Activated CD8-positive, alpha-beta memory T cell treated with anti-CD3 and anti-CD28 coated beads for 24 hours (primary cell): ENCODE measurements at regions not wholly inside any gene's neighbourhood (a gene's known extent, or its start where the extent isn't known, plus 50 kb on each side); places are given as distances from the start of the nearest gene placed in this dataset.

ENCODE experiments used
- DNase-seq: peaks from one replicate; pipeline ENCODE4 v3.0.0-alpha.2; 2020

DNA sequence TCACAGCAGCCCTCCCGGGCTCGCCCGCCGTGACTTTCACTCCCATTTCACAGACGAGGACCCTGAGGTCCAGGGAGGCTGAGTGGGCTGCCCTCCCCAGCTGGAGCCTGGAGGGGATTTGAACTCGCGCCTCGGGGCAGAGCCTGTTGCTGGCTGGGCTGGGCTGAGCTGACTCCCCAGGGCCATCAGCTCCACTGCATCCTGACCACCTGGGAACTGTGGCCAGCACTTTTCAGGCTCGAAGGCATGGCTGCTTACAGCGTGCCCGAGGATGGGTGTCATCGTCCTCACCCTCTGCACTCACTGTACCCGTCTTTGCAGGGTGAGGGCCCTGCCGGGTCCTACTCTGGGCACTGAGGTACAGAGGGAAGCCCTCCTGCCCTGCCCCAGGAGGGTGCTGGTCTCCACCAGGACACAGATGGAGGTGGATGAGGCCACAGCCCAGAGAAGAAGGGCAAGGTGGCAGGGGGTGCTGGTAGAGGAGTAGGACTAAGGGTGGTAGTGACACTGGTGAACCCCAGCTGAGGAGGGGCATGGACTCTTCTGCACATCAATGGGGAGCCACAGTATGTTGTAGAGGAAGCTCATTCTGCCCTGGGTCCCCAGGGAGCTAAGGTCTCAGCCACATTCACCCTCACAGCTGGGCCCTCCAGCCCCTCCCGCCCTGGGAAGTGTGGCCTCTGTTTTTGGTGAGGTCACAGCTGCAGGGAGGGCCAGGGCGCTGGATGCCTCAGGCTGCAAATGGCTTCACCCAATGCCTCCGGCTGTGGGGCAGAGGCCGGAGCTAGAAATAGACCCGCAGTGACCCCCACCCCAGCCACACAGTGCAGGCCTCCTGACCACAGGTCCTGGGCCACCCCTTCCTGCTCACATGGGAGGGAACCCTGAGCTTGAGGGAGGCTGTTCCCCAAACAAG lies 365.1 kb upstream of the SFSWAP start:
- peak; percentile 46 for DNase-seq

DNA sequence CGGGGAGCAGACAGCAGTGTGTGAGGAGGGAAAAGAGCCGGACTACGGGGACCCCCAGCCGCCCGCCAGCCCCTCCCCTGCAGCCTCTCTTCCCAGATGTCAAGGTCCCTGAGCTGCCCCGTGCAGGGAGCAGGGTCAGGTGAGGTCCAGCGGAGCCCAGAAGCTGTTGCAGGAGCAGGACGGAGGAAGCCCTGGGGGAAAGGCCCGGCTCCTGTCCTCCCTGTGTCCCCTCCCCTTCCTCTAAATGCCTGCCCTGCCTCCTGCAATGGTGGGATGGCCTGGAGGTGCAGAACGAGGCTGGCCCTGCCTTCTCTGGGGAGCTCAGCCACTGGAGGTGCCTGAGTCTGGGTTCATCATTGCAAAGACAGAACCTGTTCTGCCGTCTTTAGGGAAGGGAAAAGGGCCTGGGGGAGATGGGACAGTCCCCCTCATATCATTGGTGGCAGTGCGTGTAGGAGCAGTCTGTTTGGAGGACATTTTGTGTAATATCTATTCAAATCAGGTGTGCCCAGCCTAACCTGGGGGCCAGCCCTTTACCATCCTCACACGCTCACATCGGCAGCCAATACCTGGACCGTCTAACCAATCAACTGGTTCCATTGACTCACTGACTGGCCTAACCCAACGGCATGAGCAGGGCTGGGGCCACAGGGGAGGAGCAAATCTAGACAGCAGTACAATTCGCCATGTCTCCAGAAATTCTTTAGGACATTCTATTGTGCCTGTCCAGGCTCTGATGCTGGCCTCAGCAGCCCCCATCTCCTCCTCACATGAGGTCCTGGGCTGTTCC lies 364.1 kb upstream of the SFSWAP start:
- peak; percentile 11 for DNase-seq

DNA sequence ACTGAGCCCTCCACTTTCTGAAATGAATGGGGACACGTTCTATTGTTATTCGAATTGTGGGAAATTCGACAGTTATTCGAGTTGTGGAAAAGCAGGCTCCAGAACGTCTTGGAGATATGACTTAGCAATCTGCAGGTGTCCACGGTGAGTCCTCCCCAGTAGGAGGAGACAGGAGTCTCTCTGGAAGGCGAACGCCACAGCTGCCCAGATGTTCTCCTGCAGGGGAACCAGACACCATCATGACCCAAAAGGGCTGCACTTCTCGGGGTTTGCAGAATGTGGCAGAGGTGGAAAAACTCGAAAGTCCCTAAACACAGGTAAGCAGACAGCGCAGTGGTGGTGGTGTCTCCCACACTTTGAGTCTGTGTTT lies 363.6 kb upstream of the SFSWAP start:
- peak; percentile 44 for DNase-seq

DNA sequence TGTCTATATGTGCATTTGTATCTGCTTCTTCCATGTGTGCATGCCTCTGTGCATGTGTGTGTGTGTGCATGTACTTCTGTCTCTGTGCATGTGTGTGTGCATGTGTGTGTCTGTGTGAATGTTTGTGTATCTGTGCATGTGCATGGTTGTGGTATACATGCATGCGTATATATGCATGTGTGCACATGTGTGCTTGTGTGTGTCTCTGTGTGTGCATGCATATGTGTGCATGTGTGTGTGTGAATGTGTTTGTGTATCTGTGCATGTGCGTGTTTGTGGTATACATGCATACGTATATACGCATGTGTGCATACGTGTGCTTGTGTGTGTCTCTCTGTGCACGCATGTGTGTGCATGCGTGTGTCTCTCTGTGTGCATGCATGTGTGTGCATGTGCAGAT lies 363.2 kb upstream of the SFSWAP start:
- no peak for DNase-seq

DNA sequence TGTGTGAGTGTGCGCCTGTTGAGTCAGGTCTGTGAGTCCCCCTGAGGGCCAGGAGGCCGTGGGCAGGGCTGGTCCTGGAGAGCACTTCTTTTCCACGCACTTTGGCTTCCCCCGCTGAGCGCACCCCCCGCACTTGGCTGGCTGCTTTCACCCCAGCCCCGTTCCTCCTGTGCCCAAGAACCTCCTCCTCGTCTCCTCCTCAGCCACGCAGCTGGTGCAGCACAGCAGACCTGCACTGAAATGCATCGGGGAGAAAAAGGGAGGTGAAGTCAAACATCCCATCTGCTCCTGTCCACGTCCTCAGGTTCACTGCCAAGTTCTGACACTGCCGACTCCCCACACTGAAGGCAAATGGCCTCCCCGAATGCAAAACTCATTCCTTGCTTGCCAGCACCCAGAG lies 362.7 kb upstream of the SFSWAP start:
- DNase-seq, result no peak

DNA sequence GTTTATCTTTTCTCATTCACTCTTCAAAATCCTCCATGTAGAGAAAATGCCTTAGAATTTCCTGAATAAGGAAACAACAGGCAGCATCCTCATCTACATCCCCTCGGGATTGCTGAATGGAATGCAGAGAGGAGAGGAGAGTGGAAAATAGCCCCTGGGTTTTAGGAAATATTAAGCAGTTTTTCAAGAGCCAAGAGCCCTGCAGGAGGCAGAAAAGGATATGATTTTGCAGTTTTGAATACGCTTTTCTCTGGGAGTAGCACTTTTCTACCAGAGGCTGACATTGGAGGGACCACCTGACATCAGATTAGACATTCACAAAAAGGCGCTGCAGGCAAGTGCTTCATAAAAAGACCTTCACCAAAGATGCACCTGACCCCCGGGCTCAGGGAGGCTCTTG lies 362.2 kb upstream of the SFSWAP start:
- DNase-seq, result no peak

DNA sequence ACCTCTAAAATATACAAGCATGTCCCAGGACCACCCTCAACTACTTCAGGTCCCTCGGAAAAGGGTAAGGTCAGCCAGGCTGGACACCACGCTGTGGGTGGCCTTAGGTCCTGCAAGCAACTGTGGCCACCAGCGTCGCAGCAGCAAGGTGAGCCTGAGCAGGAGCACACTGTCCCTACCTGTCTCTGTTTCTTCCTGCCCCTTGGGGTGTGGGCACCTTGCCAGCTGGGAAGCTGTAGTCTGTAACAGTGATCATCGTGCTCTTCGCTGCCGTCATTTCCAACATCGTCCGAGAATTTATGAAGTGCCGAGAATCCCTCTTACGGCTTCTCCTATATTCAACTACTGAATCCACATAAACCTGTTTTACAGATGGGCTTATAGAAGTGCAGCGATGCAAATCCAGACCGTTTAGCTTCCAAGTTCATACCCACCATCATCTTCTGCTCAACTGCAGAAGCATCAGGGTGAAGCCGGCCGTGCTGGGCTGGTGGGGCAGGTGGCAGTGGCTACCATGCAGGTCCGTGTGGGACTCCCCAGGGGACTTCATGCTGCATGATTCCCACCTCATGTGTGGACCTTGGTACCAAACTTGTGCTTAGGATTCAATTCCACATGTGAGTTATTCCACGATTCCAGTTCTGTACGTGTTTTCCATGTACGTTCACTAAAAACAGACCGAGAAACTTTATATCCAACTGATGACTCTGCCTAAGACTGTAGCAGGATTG lies 361.3 kb upstream of the SFSWAP start:
- DNase-seq, result no peak

DNA sequence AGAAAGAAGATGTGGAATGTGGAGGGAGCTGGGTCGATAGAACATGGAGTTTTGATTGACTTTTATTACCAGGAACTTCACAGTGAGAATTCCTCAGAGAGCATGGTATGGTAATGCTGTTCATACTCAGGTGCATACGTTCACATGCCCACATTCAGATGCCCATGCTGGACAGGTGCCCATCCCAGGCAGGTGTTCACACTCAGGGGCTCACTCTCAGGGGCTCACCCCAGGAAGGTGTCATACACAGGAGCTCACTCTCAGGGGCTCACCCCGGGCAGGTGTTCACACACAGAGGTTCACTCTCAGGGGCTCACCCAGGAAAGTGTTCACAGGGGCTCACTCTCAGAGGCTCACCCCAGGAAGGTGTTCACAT lies 360.0 kb upstream of the SFSWAP start:
- DNase-seq, result no peak

DNA sequence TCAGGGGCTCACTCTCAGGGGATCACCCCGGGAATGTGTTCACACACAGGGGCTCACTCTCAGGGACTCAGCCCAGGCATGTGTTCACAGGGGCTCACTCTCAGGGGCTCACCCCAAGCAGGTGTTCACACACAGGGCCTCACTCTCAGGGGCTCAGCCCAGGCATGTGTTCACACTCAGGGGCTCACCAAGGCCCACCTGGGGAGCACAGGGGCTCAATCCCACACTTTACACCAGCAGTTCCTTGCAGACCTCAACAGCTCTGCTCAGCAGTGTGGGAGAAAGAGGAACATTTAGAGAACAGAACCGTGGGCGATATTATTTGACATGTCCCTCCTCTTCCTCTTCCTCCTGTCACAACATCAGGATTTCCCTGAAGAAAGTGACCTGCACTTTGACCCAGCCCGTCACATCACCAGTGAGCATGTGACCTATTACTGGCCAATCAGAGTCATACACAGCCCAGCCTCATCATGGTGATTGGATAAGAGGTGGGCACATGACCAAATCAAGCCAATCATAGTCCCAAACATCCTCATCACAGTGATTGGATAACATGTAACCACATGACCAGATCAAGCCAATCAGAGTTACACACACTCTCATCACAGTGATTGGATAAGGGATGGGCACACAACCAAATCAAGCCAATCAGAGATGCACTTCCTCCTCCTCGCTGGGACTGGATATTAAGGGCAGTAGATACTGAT lies 359.4 kb upstream of the SFSWAP start:
- no peak for DNase-seq

DNA sequence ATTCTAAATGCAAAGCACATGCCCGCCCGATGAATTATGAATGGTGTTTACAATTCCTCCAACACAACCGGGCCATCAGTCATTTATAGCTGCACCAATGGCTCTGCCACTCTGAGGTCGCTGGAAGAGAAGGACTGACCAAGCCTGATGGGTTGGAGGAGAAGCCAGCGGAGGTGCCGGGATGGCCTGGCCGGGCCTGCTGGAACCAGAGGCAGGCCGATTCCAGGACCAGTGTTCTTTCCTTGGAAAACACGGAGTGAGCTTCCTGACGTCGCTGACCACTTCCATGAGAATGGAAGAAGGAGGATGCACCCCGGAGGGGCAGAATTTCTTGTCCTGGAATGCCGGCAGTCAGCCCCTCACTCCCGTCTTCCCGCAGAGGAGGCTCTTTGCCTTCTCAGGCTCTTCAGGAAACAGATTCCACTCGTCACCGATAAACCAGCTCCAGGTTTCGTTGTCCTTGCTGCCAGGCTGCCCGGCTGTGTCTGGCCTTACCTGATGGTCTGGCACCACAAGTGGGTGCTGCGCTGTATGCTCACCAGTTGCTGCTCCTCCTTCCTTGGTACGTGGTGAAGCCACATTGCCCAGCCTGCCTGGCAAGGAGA lies 358.5 kb upstream of the SFSWAP start:
- no peak for DNase-seq

DNA sequence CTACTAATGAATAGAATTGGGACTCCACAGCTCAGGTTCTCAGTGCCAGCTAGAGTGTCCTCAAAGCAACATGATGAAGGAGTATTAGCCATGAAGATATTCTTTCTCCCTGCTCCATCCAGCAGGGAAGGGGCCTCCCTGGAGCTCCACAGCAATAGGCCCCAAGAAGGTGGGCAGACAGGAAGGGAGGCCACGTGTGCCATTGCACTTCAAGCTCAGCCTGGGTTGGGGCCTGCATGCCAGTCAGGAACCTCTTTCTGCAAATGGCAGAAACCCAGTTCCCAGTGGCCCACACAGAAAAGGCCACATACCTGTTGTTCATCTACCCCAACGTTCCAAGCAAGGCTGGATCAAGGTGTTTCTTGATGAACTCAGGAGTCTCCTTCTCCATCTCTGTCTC lies 357.5 kb upstream of the SFSWAP start:
- DNase-seq, result no peak

DNA sequence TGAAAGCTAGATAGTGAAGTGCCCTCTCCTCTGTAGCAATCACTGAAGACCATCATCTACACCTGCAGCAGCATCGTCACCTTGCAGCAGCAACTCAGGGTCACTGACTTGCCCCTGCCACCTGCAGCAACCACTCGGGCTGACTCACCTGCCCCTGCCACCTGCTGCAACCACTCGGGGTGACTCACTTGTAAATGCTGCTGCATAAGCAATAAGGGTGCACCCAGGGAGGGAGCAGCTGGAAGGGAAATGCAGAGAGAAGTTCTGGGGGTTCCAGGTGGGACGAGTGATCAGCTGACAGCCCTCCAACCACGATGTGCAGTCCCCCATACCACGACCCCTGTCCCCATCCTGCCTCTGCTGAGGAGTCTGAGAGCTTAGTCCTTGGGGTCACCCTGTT lies 357.1 kb upstream of the SFSWAP start:
- no peak for DNase-seq

DNA sequence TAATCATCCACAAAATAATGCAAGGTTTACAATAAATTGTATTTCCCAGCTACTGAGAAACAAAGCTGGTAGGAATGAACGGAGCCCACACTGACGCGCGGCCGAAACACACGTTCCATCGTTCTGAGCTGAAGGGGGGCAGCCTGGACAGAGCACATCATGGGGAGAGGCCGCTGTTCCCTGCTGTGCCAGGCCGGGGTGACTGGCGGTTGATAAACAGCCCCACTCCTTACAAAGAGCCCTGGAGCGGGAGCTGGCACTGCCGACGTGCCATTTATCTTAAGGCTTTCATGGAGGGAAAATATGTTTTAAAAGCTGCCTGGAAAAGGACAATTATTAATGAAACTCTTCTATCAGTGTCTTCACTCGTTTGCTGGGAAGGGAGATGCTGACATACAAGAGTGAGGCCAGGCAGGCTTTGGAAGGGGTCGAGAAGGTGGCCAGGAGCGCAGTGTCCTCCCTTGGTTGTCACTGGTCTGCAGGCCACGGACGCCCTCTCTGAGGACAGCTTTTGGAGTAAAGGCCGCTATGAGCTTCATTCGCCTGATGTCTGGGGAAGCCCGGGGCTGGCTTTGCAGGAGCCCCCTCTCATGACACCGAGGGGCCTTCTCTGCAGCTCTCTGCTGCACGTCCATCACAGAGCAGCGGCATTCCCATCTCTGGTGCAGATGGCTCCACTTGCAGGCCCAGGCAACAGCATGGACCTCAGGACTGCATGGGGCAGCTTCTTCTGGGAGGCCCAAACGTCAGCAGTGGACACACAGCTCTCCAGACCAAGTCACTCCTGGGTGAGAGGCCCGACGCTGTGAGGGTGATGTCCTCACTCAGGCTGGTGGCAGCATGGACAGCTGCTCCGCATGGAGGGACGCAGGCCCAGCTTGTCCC lies 355.3 kb upstream of the SFSWAP start:
- no peak for DNase-seq

DNA sequence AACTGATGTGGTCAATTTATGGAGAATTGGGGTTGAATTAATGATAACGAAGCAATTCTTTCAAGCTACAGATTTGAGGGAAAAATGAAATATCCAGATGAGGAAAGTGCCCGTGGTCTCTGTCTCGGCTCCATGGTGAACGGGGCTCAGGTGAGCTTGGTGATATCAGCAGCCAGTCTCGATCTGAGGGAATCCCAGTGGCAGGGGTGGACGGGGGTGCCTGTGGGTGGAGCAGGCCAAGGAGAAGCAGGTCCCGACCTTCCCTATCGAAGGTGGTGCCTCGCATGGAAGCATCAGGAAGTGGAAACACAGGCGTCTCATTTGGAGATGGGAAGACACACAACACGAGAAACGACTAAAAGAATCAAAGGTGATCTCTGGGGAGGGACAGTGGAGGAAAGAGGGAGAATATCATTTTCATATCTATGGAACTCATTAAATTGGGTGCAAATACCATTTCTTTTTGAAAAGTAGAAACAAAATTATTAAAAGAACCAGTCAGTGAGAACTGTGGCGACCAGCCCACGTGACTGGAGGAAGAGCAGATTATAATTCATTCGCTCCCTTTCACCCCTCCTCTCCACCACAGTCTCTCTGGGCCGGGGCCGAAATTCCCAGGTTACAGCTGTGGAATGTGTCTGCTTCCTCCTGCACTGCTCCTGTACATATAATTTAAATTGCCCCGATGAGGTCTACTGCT lies 354.3 kb upstream of the SFSWAP start:
- no peak for DNase-seq

DNA sequence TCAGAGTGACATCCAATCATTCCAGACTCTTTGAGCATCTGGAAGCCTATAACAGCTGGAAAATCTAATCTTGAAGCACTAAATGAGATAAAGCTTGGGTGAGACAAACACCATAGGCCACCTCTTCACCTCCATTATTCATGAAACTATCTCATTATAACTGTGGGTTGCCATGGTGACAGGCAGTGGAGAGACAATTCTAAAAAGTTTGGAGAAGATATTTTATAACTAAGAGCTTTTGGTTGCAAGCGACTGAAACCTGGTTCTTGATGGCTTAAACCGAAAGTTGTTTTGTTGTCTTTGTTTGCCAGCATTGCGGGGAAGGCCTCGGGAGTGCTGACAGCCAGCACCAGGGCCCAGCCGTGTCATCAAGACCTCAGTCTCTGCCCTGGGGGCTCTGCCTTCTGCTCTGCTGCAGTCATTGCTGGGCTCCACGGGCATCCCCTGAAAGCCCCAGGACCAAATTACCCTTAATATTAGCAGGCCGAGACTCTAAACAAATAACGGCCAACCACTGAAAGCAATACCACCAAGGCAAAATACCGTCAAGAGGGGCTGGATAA lies 353.6 kb upstream of the SFSWAP start:
- no peak for DNase-seq

DNA sequence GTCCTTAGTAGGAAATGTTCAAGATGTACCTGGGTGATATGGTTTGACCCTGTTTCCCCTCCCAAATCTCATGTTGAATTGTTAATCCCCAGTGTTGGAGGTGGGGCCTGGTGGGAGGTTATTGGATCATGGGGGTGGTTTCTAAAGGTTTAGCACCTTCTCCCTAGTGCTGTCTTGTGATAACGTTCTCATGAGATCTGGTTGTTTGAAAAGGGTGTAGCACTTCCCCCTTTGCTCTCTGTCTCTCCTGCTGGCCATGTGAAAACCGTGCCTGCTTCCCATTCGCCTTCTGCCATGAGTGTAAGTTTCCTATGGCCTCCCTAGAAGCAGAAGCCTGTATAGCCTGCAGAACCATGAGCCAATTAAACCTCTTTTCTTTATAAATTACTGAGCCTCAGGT lies 353.0 kb upstream of the SFSWAP start:
- no peak for DNase-seq

DNA sequence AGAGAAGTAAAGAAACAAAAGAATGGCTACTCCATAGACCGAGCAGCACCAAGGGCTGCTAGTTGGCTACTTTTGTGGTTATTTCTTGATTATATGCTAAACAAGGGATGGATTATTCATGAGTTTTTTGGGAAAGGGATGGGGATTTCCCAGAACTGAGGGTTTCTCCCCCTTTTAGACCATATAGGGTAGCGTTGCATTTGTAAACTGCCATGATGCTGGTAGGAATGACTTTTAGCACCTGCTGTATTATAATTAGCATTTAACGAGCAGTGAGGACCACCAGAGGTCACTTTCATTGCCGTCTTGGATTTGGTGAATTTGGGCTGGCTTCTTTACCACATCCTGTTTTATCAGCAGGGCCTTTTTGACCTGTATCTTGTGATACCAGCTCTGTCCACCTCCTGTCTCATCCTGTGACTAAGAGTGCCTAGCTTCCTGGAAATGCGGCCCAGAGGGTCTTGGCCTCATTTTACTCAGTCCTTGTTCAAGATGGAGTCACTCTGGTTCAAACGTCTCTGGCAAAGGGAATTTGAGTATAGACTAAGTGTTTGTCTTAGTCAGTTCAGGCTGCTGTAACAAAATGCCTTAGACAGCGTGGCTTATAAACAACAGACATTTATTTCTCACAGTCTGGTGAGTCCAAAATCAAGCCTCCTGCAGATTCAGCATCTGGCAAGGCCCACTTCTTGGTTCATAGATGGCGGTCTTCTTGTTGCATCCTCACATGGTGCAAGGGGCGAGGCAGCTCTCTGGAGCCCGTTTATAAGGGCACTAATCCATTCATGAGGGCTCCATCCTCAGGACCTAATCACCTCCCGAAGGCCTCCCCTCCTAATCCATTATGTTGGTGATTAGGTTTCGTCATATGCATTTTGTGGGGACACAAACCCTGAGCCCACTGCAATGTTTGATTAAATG lies 348.3 kb upstream of the SFSWAP start:
- DNase-seq, result no peak

DNA sequence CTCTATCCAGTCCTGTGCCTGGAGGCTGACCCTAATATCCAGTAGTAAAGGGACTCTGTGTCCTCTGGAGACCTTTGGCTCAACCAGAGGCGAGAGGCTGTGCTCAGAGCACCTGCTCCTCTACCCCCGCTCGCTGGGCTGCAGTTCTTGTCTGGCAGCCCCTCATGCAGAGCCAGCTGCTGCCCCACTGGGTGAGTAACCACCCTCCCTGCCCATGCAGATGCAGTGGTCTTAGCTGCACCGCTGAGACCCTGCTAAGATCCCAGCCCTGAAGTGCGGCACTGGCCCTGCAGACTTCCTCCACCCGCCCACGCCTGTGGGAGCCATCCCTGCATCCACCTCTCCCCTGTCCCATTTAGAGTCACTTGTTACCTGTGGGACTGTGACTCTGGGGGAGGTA lies 347.5 kb upstream of the SFSWAP start:
- DNase-seq, result no peak

DNA sequence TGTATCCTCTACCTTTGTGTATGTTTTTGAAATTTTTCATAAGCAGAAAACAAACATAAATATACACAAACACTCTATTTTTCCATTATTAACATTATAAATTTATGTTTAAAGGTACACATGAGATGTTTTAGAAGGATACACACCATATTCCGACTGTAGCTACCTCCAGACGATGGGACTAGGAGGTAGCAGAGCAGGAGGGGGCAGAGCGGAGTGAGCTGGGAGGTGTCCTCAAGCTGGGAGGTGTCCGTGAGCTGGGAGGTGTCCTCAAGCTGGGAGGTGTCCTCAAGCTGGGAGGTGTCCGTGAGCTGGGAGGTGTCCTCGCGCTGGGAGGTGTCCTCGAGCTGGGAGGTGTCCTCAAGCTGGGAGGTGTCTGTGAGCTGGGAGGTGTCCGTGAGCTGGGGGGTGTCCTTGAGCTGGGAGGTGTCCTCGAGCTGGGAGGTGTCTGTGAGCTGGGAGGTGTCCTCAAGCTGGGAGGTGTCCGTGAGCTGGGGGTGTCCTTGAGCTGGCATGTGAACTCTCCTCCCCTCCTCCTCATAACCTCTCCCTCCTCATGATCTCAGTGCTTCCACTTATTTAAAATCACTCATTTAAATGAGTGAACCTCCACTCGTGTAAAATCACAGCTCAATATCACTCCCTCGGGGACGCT lies 346.9 kb upstream of the SFSWAP start:
- DNase-seq, result no peak
